ENCODE measurements at regions not wholly inside any gene's neighbourhood (a gene's known extent, or its start where the extent isn't known, plus 50 kb on each side); places are given as distances from the start of the nearest gene placed in this dataset.
A peak's percentile ranks its signal among the peaks of the same experiment; 100 is the strongest.

- DNase-seq (ENCODE audit: insufficient read length, low spot score) (no peak), FAIRE-seq (no peak)
- TF ChIP-seq POLR2A (IDR thresholded peaks at IDR 0.05; ENCODE audit: low read depth, low read length): no peak
Observed at GRCh38 chr1:218494449-218494852, 149.3 kb downstream of the TGFB2 start.

- DNase-seq (ENCODE audit: insufficient read length, low spot score) (no peak), FAIRE-seq (no peak)
- no peak for TF ChIP-seq POLR2A (IDR thresholded peaks at IDR 0.05; ENCODE audit: low read depth, low read length)
Observed at GRCh38 chr1:218495931-218496330, 150.8 kb downstream of the TGFB2 start.

GRCh38 chr1:218496561-218496960 lies 151.4 kb downstream of the TGFB2 start:
- DNase-seq (ENCODE audit: insufficient read length, low spot score) (peak; percentile 49), FAIRE-seq (peak; percentile 93)
- TF ChIP-seq POLR2A (IDR thresholded peaks at IDR 0.05; ENCODE audit: low read depth, low read length): no peak

- no peak for TF ChIP-seq POLR2A (IDR thresholded peaks at IDR 0.05; ENCODE audit: low read depth, low read length)
- FAIRE-seq (no peak), DNase-seq (ENCODE audit: insufficient read length, low spot score) (no peak)
Observed at GRCh38 chr1:218498056-218498938, 153.2 kb downstream of the TGFB2 start.

GRCh38 chr1:218499011-218499691 lies 154.0 kb downstream of the TGFB2 start:
- DNase-seq (ENCODE audit: insufficient read length, low spot score) (no peak), FAIRE-seq (no peak)
- no peak for TF ChIP-seq POLR2A (IDR thresholded peaks at IDR 0.05; ENCODE audit: low read depth, low read length)

GRCh38 chr1:218499911-218500310 lies 154.8 kb downstream of the TGFB2 start:
- TF ChIP-seq POLR2A (IDR thresholded peaks at IDR 0.05; ENCODE audit: low read depth, low read length): no peak
- FAIRE-seq (no peak), DNase-seq (ENCODE audit: insufficient read length, low spot score) (no peak)

- no peak for TF ChIP-seq POLR2A (IDR thresholded peaks at IDR 0.05; ENCODE audit: low read depth, low read length)
- no peak for FAIRE-seq
- no peak for DNase-seq (ENCODE audit: insufficient read length, low spot score)
Observed at GRCh38 chr1:218501161-218501560, 156.0 kb downstream of the TGFB2 start.

- TF ChIP-seq POLR2A (IDR thresholded peaks at IDR 0.05; ENCODE audit: low read depth, low read length): no peak
- FAIRE-seq (no peak), DNase-seq (ENCODE audit: insufficient read length, low spot score) (no peak)
Observed at GRCh38 chr1:218502383-218502782, 157.2 kb downstream of the TGFB2 start.

- no peak for FAIRE-seq
- DNase-seq (ENCODE audit: insufficient read length, low spot score): no peak
- no peak for TF ChIP-seq POLR2A (IDR thresholded peaks at IDR 0.05; ENCODE audit: low read depth, low read length)
Observed at GRCh38 chr1:218503102-218503501, 158.0 kb downstream of the TGFB2 start.

- TF ChIP-seq POLR2A (IDR thresholded peaks at IDR 0.05; ENCODE audit: low read depth, low read length): no peak
- DNase-seq (ENCODE audit: insufficient read length, low spot score) (no peak), FAIRE-seq (no peak)
Observed at GRCh38 chr1:218507355-218508002, 162.3 kb downstream of the TGFB2 start.

- no peak for DNase-seq (ENCODE audit: insufficient read length, low spot score)
- TF ChIP-seq POLR2A (IDR thresholded peaks at IDR 0.05; ENCODE audit: low read depth, low read length): no peak
- FAIRE-seq: no peak
Observed at GRCh38 chr1:218510153-218510772, 165.1 kb downstream of the TGFB2 start.

- no peak for FAIRE-seq
Observed at GRCh38 chr1:218513328-218513727, 168.2 kb downstream of the TGFB2 start.

GRCh38 chr1:218514689-218515088 lies 169.6 kb downstream of the TGFB2 start:
- FAIRE-seq: no peak
- no peak for TF ChIP-seq POLR2A (IDR thresholded peaks at IDR 0.05; ENCODE audit: low read depth, low read length)
- DNase-seq (ENCODE audit: insufficient read length, low spot score): no peak

More at GRCh38 chr1:218513328-218513727, 168.2 kb downstream of the TGFB2 start:
- TF ChIP-seq POLR2A (IDR thresholded peaks at IDR 0.05; ENCODE audit: low read depth, low read length): no peak
- no peak for DNase-seq (ENCODE audit: insufficient read length, low spot score)

GRCh38 chr1:218516526-218516925 lies 171.4 kb downstream of the TGFB2 start:
- FAIRE-seq: no peak

More at GRCh38 chr1:218516526-218516925, 171.4 kb downstream of the TGFB2 start:
- no peak for DNase-seq (ENCODE audit: insufficient read length, low spot score)
- no peak for TF ChIP-seq POLR2A (IDR thresholded peaks at IDR 0.05; ENCODE audit: low read depth, low read length)
